Spleen (tissue), 7 donors: ENCODE measurements at regions not wholly inside any gene's neighbourhood (a gene's known extent, or its start where the extent isn't known, plus 50 kb on each side); places are given as distances from the start of the nearest gene placed in this dataset.

ENCODE experiments used
- POLR2A ChIP-seq, 3 donors: fragments of 450-650 bp; IDR thresholded peaks; one replicate each; pipeline ENCODE4 v1.5.1; 2017; ENCODE audit warnings: antibody characterized with exemption in 3 of 3, mild to moderate bottlenecking in 1 of 3
- POLR2AphosphoS5 ChIP-seq, 3 donors: sonication (generic); formaldehyde crosslinking; IDR thresholded peaks; one replicate each; pipeline ENCODE4 v1.5.1; 2017; ENCODE audit warnings: antibody characterized with exemption in 3 of 3
- TF ChIP-seq, protein P1 (sequence below), 11 experiments: fragments of 200-600 bp in 7 of 11; fragments of 450-650 bp in 4 of 11; sonication (generic) in 4 of 11; IDR thresholded peaks in 8 of 11; conservative IDR thresholded peaks in 3 of 11; 1 replicate in 7 of 11; 2 replicates in 4 of 11; pipeline versions ENCODE4 v1.4.0 to v1.8.0; 2016 to 2021; ENCODE audit warnings: antibody characterized with exemption in 11 of 11, inconsistent platforms in 4 of 11, mild to moderate bottlenecking in 1 of 11
- donor health status: DM: no; HTN: no; CAD: no; lungs with moderate emphysema.
- donor health status: DM: no; HTN: no; CAD: no.
- donor health status: DM: no; HTN: no; CAD: no.

DNA sequence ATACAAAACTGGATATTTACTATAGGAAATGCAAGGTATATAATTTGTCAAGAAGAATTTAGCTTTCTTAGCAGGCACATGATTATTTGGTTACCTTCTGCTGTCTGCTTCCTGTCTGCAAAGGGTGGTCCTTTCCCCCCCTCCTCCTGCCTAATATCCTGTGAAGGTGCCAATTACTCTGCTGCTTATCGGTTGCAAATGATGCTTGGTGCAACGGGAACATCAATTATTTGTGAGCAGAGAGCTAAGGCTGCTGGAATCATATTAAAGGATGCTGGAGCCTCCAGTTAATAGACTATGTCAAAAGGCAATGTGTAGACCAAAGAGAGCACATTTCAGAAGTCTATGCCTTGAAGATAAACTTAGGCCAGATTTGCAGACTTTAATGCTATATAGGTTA is 443.7 kb upstream of the ONECUT1 start:
- TF ChIP-seq, protein P1, sequence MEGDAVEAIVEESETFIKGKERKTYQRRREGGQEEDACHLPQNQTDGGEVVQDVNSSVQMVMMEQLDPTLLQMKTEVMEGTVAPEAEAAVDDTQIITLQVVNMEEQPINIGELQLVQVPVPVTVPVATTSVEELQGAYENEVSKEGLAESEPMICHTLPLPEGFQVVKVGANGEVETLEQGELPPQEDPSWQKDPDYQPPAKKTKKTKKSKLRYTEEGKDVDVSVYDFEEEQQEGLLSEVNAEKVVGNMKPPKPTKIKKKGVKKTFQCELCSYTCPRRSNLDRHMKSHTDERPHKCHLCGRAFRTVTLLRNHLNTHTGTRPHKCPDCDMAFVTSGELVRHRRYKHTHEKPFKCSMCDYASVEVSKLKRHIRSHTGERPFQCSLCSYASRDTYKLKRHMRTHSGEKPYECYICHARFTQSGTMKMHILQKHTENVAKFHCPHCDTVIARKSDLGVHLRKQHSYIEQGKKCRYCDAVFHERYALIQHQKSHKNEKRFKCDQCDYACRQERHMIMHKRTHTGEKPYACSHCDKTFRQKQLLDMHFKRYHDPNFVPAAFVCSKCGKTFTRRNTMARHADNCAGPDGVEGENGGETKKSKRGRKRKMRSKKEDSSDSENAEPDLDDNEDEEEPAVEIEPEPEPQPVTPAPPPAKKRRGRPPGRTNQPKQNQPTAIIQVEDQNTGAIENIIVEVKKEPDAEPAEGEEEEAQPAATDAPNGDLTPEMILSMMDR (IDR thresholded peaks at IDR 0.05 in 8 of 11, conservative IDR thresholded peaks at IDR 0.05 in 3 of 11) = no peak
- TF ChIP-seq POLR2A (IDR thresholded peaks at IDR 0.05) (no peak), POLR2AphosphoS5 (IDR thresholded peaks at IDR 0.05) (no peak)
